ENCODE measurements at regions not wholly inside any gene's neighbourhood (a gene's known extent, or its start where the extent isn't known, plus 50 kb on each side); places are given as distances from the start of the nearest gene placed in this dataset.

GRCh38 chr2:150944315-150944714, 317.3 kb downstream of the RBM43 start:
- TF ChIP-seq POLR2A (IDR thresholded peaks at IDR 0.05) (no peak), CTCF (IDR thresholded peaks at IDR 0.05) (no peak)
- intact Hi-C loops (cut with DNase I; ENCODE audit: low total_unique reads): no loop called here
- no peak for DNase-seq (ENCODE audit: low spot score in 2 of 2)
- WGBS, 2 donors: 93 to 95% methylated on average over 1 of the region's 1 CpG
- H3K4me3 ChIP-seq (ENCODE audit: low read depth, poor library complexity, severe bottlenecking): no peak overlapping the region

GRCh38 chr2:150939087-150939486, 322.6 kb downstream of the RBM43 start:
- no peak overlapping the region for H3K4me3 ChIP-seq (ENCODE audit: low read depth, poor library complexity, severe bottlenecking)
- TF ChIP-seq CTCF (IDR thresholded peaks at IDR 0.05) (no peak), POLR2A (IDR thresholded peaks at IDR 0.05) (no peak)
- DNase-seq (ENCODE audit: low spot score in 2 of 2): no peak
- 67 to 69% methylated on average over 3 of the region's 3 CpGs for WGBS, 2 donors
- intact Hi-C loops (cut with DNase I; ENCODE audit: low total_unique reads): no loop called here

GRCh38 chr2:150938527-150938926, 323.1 kb downstream of the RBM43 start:
- no peak overlapping the region for H3K4me3 ChIP-seq (ENCODE audit: low read depth, poor library complexity, severe bottlenecking)
- intact Hi-C loops (cut with DNase I; ENCODE audit: low total_unique reads): no loop called here
- 28 to 47% methylated on average over 4 of the region's 4 CpGs for WGBS, 2 donors
- TF ChIP-seq POLR2A (IDR thresholded peaks at IDR 0.05) (no peak), CTCF (IDR thresholded peaks at IDR 0.05) (no peak)
- DNase-seq (ENCODE audit: low spot score in 2 of 2): no peak

- no peak for TF ChIP-seq POLR2A (IDR thresholded peaks at IDR 0.05)
- no peak for TF ChIP-seq CTCF (IDR thresholded peaks at IDR 0.05)
- intact Hi-C loops (cut with DNase I; ENCODE audit: low total_unique reads): no loop called here
- WGBS, 2 donors: 53 to 77% methylated on average over 1 of the region's 1 CpG
- H3K4me3 ChIP-seq (ENCODE audit: low read depth, poor library complexity, severe bottlenecking): no peak overlapping the region
- no peak for DNase-seq (ENCODE audit: low spot score in 2 of 2)
These were observed 324.6 kb downstream of the RBM43 start for GRCh38 chr2:150937030-150937429.

- no peak overlapping the region for H3K4me3 ChIP-seq (ENCODE audit: low read depth, poor library complexity, severe bottlenecking)
- TF ChIP-seq POLR2A (IDR thresholded peaks at IDR 0.05) (no peak), CTCF (IDR thresholded peaks at IDR 0.05) (no peak)
- WGBS, 2 donors: 86 to 88% methylated on average over 3 of the region's 3 CpGs
- intact Hi-C loops (cut with DNase I; ENCODE audit: low total_unique reads): no loop called here
- DNase-seq (ENCODE audit: low spot score in 2 of 2): no peak
These were observed 330.2 kb downstream of the RBM43 start for GRCh38 chr2:150931451-150931850.

GRCh38 chr2:150925611-150926010, 336.1 kb downstream of the RBM43 start:
- H3K4me3 ChIP-seq (ENCODE audit: low read depth, poor library complexity, severe bottlenecking): no peak overlapping the region
- intact Hi-C loops (cut with DNase I; ENCODE audit: low total_unique reads): no loop called here
- TF ChIP-seq POLR2A (IDR thresholded peaks at IDR 0.05) (no peak), CTCF (IDR thresholded peaks at IDR 0.05) (no peak)
- no peak for DNase-seq (ENCODE audit: low spot score in 2 of 2)
